Tibial nerve (tissue), 4 donors: ENCODE measurements at regions not wholly inside any gene's neighbourhood (a gene's known extent, or its start where the extent isn't known, plus 50 kb on each side); places are given as distances from the start of the nearest gene placed in this dataset.

Source experiments
- EP300 ChIP-seq, 2 donors: sonication (generic); formaldehyde crosslinking; IDR thresholded peaks; one replicate each; pipeline ENCODE4 v1.6.1; 2017; ENCODE audit warnings: antibody characterized with exemption in 2 of 2, mild to moderate bottlenecking in 1 of 2
- POLR2A ChIP-seq, 2 donors: fragments of 450-650 bp; IDR thresholded peaks; one replicate each; pipeline ENCODE4 v1.6.1; 2017; ENCODE audit warnings: antibody characterized with exemption in 2 of 2, mild to moderate bottlenecking in 2 of 2, moderate library complexity in 2 of 2
- TF ChIP-seq, protein P1 (sequence below), 5 experiments: fragments of 200-600 bp in 3 of 5; fragments of 450-650 bp in 2 of 5; sonication (generic) in 3 of 5; IDR thresholded peaks; one replicate each; pipeline ENCODE4 v1.5.1; 2016 to 2019; ENCODE audit warnings: antibody characterized with exemption in 5 of 5, mild to moderate bottlenecking in 3 of 5, moderate library complexity in 2 of 5

DNA sequence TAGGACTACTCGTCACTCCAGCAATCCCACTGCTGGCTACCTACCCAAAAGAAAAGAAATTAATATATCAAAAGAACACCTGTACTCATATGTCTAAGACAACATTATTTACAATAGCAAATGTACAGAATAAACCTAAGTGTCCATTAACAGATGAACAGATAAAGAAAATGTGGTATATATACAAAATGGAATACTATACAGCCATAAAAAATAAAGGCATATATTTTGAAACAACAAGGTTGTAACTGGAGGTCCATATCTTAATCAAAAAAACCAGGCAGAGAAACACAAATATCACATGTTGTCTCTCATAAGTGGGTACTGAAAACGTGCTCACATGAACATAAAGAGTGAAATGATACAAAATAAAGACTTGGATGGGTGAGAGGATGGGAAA lies 1073.3 kb upstream of the PHF14 start:
- TF ChIP-seq, protein P1, sequence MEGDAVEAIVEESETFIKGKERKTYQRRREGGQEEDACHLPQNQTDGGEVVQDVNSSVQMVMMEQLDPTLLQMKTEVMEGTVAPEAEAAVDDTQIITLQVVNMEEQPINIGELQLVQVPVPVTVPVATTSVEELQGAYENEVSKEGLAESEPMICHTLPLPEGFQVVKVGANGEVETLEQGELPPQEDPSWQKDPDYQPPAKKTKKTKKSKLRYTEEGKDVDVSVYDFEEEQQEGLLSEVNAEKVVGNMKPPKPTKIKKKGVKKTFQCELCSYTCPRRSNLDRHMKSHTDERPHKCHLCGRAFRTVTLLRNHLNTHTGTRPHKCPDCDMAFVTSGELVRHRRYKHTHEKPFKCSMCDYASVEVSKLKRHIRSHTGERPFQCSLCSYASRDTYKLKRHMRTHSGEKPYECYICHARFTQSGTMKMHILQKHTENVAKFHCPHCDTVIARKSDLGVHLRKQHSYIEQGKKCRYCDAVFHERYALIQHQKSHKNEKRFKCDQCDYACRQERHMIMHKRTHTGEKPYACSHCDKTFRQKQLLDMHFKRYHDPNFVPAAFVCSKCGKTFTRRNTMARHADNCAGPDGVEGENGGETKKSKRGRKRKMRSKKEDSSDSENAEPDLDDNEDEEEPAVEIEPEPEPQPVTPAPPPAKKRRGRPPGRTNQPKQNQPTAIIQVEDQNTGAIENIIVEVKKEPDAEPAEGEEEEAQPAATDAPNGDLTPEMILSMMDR (IDR thresholded peaks at IDR 0.05): no peak
- TF ChIP-seq EP300 (IDR thresholded peaks at IDR 0.05) (no peak), POLR2A (IDR thresholded peaks at IDR 0.05) (no peak)
